NCI-H345 treated with DMSO at 0.1 percent for 48 hours (cell line): ENCODE measurements at regions not wholly inside any gene's neighbourhood (a gene's known extent, or its start where the extent isn't known, plus 50 kb on each side); places are given as distances from the start of the nearest gene placed in this dataset.
"Not testable (repeated sequence)": the region's sequence is repeated elsewhere in the genome, so short reads cannot be mapped to it uniquely, and the experiment has no call there.

Experiments
- DNase-seq: peaks from one replicate; lab custom pipeline; 2025; ENCODE audit not compliant: unreplicated experiment; lab: John Stamatoyannopoulos, UW

DNA sequence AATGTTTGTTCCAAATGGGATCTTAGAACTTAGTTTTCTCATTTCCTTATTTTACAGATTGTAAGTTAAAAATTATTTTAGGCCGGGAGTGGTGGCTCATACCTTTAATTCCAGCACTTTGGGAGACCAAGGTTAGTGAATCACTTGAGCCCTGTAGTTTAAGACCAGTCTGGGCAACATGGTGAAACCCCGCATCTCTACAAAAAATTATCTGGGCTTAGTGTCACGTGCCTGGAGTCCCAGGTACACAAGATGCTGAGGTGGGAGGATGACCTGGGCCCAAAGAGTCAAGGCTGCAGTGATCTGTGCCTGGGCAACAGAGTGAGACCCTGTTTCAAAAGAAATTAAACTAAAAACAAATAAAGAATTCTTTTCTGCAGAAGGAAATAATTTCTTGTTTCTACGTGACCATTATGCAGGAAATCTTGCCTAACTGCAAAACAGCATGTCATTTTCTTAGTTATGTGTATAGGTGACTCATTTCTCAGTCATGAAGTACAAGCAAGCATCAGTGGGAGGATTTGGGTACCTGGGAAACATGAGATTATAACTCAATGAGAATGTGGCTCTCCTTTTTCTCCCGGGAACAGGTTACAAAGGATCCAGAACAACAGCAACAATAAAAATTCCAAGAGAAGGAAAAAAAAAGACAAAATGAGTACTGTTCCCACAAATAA, 375.1 kb upstream of the ST8SIA4 start:
- no peak for DNase-seq

GRCh38 chr5:101271945-101272344, 368.9 kb upstream of the ST8SIA4 start:
- DNase-seq, result no peak

DNA sequence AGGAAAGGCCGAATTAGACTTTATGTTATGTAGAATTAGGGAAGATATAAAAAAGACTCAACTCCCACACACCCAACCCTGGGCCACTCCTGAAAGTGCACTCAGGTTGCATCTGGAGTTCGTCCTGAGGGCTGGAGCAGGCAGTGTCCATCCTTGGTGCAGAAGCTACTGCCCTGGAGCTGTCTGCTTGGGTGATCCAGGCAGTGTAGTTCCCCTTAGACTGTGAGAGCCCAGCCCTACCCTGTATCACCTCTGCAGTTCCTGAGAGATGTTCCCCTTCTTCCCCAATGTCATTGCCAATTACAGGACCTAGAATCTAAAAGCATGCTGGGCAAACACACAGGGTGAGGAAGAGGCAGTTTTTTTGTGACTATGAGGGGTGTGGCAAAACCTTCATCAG, 368.3 kb upstream of the ST8SIA4 start:
- DNase-seq, result no peak

- no peak for DNase-seq
Measured at GRCh38 chr5:101260857-101261256, 357.8 kb upstream of the ST8SIA4 start.

DNA sequence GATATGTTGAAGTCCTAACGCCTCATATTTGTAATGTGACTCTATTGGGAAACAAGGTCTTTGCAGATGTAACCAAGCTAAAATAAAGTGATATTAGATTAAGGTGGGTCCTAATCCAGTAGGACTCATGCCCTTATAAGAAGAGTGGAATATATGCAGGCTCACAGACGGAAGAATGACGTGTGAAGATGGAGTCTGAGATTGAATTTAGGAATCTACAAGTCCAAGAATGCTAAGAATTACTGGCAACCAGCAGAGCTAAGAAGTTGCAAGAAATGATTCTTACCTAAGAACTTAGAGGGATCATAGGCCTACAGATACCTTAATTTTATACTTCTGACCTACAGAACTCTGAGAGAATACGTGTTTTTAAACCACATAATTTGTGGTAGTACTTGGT, 350.0 kb upstream of the ST8SIA4 start:
- no peak for DNase-seq

DNA sequence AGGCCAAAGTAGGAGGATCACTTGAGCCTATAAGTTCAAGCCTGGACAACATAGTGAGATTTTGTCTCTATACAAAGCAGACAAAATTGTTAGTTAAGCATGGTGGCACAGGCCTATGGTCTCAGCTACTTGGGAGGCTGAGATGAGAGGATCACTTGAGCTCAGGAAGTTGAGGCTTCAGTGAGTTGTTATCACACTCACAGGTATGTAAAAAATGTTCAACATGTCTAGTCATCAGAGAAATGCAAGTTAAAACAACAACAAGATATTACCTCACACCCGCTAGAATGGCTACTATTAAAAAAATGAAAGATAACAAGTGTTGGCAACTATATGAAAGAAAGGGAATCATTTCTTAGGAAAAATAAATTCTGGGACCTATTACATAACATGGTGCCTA, 341.5 kb upstream of the ST8SIA4 start:
- no peak for DNase-seq

- no peak for DNase-seq
Measured at GRCh38 chr5:101212942-101213514, 309.9 kb upstream of the ST8SIA4 start.

DNA sequence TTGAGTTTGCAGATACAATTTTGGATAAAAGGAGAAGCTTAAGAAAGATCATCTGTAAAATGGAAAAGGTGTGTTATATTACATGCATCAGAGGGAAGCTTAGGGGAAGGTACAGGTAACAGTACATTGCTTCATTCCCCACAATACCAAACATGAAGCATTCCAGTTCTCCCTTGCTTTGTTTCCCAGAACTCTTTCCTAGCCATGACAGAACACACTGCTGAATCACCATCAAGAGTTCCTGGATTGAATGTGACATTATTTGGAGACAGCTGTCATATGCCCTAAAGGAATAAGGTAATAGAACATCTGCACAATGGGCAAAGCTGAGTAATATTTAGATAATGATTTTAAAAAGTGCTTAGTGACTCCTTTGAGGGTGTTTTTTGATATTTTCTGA, 303.5 kb upstream of the ST8SIA4 start:
- DNase-seq, result no peak

DNA sequence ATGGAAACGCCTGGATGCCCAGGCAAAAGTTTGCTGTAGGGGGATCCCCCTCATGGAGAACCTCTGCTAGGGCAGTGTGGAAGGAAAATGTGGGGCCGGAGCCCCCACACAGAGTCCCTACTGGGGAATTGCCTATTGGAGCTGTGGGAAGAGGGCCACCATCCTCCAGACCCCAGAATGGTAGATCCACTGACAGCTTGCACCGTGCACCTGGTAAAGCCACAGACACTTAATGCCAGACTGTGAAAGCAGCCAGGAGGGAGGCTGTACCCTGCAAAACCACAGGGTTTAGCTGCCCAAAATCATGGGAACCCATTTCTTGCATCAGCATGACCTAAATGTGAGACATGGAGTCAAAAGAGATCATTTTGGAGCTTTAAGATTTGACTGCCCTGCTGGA, 302.0 kb upstream of the ST8SIA4 start:
- DNase-seq, result not testable (repeated sequence)

DNA sequence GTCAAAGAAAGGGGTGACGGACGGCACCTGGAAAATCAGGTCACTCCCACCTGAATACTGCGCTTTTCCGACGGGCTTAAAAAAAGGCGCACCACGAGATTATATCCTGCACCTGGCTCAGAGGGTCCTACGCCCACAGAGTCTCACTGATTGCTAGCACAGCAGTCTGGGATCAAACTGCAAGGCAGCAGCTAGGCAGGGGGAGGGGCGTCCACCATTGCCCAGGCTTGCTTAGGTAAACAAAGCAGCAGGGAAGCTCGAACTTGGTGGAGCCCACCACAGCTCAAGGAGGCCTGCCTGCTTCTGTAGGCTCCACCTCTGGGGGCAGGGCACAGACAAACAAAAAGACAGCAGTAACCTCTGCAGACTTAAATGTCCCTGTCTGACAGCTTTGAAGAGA, 277.3 kb upstream of the ST8SIA4 start:
- DNase-seq, result not testable (repeated sequence)

DNA sequence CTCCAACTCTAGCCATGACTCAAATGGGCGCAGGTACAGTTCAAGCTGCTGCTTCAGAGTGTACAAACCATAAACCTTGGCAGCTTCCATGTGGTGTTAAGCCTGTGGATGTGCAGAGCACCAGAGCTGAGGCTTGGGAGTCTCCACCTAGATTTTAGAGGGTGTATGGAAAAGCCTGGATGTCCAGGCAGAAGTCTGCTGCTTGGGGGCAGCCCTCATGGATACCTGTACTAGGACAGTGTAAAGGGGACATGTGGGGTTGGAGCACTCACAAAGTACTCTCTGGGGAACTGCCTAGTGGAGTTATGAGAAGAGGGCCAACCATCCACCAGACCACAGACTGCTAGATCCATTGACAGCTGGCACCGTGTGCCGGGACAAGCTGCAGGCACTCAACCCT, 273.5 kb upstream of the ST8SIA4 start:
- DNase-seq, result no peak

- DNase-seq, result no peak
Measured at GRCh38 chr5:101174981-101175380, 271.9 kb upstream of the ST8SIA4 start.

DNA sequence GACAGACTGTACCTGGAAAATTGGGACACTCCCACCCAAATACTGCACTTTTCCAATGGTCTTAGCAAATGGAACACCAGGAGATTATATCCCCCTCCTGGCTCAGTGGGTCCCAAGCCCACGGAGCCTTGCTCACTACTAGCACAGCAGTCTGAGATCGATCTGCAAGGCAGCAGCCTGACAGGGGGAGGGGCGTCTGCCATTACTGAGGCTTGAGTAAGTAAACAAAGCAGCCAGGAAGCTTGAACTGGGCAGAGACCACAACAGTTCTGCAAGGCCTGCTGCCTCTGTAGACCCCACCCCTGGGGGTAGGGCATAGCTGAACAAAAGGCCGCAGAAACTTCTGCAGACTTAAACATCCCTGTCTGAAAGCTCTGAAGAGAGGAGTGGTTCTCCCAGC, 260.0 kb upstream of the ST8SIA4 start:
- no peak for DNase-seq

- no peak for DNase-seq
Measured at GRCh38 chr5:101160002-101160401, 256.9 kb upstream of the ST8SIA4 start.

GRCh38 chr5:101159006-101159405, 255.9 kb upstream of the ST8SIA4 start:
- no peak for DNase-seq

DNA sequence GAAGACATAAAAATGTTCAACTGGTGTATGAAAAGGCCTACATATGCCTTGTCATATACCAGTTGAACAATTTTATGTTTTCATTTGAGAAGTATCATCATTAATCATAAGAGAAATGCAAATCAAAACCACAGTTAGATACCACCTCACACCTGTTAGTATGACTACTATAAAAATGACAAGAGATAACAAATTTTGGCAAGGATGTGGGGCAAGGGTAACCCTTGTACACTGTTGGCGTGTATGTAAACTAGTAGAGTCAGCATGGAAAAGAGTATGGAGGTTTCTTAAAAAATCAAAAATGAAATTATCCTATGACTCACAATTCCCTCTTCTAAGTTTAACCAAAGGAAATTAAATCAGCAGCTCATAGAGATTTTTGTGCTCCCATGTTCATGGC, 250.4 kb upstream of the ST8SIA4 start:
- DNase-seq, result no peak

DNA sequence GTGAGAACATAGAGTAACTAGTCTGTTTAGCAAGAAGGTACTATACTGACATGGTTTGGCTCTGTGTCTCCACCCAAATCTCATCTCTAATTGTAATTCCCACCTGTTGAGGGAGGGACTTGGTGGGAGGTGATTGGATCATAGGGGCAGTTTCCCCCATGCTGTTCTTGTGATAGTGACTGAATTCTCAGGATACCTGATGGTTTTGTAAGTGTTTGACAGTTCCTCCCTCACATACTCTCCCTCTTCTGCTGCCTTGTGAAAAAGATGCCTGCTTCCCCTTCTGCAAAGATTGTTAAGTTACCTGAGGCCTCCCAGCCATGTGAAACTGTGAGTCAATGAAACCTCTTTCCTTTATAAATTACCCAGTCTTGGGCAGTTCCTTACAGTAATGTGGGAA, 240.4 kb upstream of the ST8SIA4 start:
- no peak for DNase-seq

GRCh38 chr5:101142102-101142501, 239.0 kb upstream of the ST8SIA4 start:
- no peak for DNase-seq

DNA sequence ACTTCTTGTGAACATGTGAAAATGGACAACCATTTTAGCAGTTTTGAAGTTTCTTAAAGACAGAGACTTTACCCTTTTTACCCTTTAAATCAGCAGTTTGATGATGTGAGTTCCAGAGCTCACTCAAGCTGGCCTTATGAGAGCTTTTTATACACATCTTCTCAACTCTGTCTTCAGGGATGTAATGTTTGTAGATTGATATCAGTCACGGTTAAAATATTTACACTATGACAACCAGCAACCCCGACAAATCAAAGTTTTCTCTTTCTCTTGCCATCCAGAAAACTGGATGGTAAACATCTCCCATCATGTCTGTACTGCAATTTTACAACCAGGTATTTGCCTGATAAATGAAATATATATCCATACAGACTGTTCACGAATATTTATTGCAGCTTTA, 233.4 kb upstream of the ST8SIA4 start:
- DNase-seq, result no peak

- DNase-seq, result no peak
Measured at GRCh38 chr5:101123363-101123762, 220.3 kb upstream of the ST8SIA4 start.

- no peak for DNase-seq
Measured at GRCh38 chr5:101112645-101113044, 209.6 kb upstream of the ST8SIA4 start.

DNA sequence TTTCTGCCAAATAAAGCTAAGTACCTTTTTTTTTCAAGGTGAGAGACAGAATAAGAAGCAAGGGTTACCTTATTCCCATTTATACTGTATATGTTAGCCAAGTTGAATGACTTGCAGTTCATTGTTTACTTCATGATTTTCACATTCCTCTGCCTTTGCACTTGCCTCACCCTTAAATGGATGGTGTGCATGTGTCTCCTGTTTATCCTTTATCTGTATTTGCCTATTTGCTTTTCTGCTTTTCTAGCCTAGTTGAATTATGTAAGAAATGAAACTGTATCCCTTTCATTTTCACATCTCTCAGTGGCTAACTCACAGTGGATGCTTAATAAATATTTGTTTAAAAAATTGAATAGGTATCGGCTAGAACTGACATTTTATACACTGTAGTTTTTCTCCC, 200.8 kb upstream of the ST8SIA4 start:
- no peak for DNase-seq

GRCh38 chr5:101102506-101102905, 199.4 kb upstream of the ST8SIA4 start:
- no peak for DNase-seq
